ENCODE measurements at regions not wholly inside any gene's neighbourhood (a gene's known extent, or its start where the extent isn't known, plus 50 kb on each side); places are given as distances from the start of the nearest gene placed in this dataset.

DNA sequence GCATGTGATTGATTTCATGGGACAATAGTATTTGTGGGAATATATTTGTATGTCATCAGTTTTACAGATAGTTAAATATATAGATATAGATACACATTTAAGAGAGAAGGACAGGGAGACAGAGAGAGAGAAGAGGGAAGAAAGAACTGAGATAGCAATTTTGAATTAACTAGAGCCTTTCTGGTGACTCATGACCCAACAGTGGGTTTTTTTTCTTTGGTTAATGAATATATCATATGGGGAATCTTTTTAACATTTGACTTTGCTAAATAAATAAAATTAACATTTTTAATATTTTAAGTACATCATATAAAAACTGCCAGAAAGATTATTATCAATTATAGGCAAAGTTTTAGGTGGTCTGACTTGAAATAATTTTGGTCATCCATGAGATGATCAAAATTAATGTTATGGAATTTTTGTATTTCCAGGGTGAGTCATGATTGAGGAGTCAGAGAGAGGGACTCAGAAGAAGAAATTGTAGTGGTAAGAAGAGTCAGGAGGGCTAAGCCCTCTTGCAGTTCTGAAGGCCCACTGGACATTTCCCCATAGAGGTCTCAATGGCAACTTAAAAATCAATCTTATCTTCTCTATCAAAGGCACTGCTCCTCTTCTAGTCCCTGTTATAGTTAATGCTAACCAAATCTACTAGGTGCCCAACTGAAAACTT is 508.1 kb upstream of the MAP3K7 start:
- no peak for DNase-seq
- H3K36me3 ChIP-seq, result no peaks in the 10 kb centered on the region
- H3K4me3 ChIP-seq (replicated peaks in 1 of 3), result no peak overlapping the region
- H3K4me1 ChIP-seq, result no peaks in the 10 kb centered on the region
- no peaks in the 10 kb centered on the region for H3K27me3 ChIP-seq
- H3K27ac ChIP-seq, result no peak overlapping the region
- no peaks in the 10 kb centered on the region for H3K9me3 ChIP-seq
- intact Hi-C loops (cut with DNase I), result no loop called here
- no peak for TF ChIP-seq POLR2A (IDR thresholded peaks at IDR 0.05)
- TF ChIP-seq, protein P1, sequence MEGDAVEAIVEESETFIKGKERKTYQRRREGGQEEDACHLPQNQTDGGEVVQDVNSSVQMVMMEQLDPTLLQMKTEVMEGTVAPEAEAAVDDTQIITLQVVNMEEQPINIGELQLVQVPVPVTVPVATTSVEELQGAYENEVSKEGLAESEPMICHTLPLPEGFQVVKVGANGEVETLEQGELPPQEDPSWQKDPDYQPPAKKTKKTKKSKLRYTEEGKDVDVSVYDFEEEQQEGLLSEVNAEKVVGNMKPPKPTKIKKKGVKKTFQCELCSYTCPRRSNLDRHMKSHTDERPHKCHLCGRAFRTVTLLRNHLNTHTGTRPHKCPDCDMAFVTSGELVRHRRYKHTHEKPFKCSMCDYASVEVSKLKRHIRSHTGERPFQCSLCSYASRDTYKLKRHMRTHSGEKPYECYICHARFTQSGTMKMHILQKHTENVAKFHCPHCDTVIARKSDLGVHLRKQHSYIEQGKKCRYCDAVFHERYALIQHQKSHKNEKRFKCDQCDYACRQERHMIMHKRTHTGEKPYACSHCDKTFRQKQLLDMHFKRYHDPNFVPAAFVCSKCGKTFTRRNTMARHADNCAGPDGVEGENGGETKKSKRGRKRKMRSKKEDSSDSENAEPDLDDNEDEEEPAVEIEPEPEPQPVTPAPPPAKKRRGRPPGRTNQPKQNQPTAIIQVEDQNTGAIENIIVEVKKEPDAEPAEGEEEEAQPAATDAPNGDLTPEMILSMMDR (IDR thresholded peaks at IDR 0.05), result no peak

DNA sequence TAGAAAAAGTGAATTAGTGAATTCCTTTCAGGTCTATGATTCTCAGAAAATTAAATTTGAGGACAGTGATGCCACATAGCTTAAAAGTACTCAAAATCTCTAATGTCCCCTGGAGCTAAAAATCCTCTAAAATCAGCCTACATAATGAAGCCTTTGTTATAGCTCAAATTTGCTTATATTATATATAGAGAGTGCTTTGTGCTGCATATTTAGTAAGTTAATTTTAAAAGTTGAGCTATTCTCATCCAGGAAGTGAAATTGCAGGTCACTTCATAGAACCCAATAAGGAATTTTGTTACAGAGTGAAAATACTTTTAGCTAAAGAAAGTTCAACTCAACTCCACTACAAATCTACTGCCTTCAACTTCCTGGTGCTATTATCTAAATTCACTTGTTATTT is 507.5 kb upstream of the MAP3K7 start:
- intact Hi-C loops (cut with DNase I), result no loop called here
- TF ChIP-seq, protein P1 (IDR thresholded peaks at IDR 0.05), result no peak
- TF ChIP-seq POLR2A (IDR thresholded peaks at IDR 0.05), result no peak
- no peaks in the 10 kb centered on the region for H3K4me1 ChIP-seq
- H3K36me3 ChIP-seq, result no peaks in the 10 kb centered on the region
- no peak overlapping the region for H3K4me3 ChIP-seq (replicated peaks in 1 of 3)
- no peaks in the 10 kb centered on the region for H3K9me3 ChIP-seq
- DNase-seq, result no peak
- H3K27me3 ChIP-seq, result no peaks in the 10 kb centered on the region
- H3K27ac ChIP-seq, result no peak overlapping the region

DNA sequence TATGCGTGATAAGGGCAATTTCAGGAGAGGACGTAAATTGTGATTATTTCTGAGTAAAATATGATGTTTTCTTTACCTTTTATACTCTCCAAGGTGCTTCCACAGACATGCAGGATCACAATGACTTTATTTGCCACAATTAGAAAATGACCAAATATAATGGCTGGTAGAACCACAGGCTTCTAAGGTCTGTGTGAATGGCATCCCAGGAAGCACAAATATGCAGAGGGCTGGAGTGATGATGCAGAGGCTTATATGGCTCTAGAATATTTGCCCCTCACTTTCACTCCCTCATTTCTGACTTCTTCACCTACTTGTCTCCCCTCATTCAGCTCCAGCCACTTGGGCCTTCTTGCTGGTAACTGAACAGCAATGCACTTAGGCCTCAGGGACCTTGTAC is 502.1 kb upstream of the MAP3K7 start:
- TF ChIP-seq, protein P1 (IDR thresholded peaks at IDR 0.05), result no peak
- no peak for TF ChIP-seq POLR2A (IDR thresholded peaks at IDR 0.05)
- Histone ChIP-seq H3K9me3 (no peaks in the 10 kb centered on the region), H3K4me1 (no peaks in the 10 kb centered on the region), H3K27me3 (no peaks in the 10 kb centered on the region), H3K27ac (no peak overlapping the region), H3K36me3 (no peaks in the 10 kb centered on the region), H3K4me3 (replicated peaks in 1 of 3) (no peak overlapping the region)
- no peak for DNase-seq
- WGBS, 2 donors, result 90 to 94% methylated on average over 2 of the region's 2 CpGs
- intact Hi-C loops (cut with DNase I), result no loop called here

DNA sequence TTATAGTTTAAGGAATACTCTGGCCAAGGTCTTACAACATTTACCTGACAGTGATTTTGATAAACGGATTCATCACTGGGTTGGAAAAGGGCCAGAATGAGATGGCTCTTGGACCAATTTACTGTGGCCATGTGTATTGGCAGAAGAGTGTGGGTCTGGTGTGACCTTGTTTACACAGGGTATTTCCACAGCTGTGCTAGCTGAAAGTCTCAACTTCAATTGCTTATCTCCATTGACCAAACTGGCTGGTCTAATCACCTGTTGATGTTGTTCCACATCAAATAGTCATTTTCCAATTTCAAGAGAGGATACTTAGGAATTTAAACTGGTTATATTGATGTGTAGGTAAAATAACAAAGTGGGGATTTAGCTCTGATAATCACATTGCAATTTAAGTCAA is 501.6 kb upstream of the MAP3K7 start:
- 54 to 72% methylated on average over 1 of the region's 1 CpG for WGBS, 2 donors
- Histone ChIP-seq H3K36me3 (no peaks in the 10 kb centered on the region), H3K27ac (no peak overlapping the region), H3K27me3 (no peaks in the 10 kb centered on the region), H3K9me3 (no peaks in the 10 kb centered on the region), H3K4me3 (replicated peaks in 1 of 3) (no peak overlapping the region), H3K4me1 (no peaks in the 10 kb centered on the region)
- TF ChIP-seq, protein P1 (IDR thresholded peaks at IDR 0.05), result no peak
- TF ChIP-seq POLR2A (IDR thresholded peaks at IDR 0.05), result no peak
- no peak for DNase-seq
- intact Hi-C loops (cut with DNase I), result no loop called here

DNA sequence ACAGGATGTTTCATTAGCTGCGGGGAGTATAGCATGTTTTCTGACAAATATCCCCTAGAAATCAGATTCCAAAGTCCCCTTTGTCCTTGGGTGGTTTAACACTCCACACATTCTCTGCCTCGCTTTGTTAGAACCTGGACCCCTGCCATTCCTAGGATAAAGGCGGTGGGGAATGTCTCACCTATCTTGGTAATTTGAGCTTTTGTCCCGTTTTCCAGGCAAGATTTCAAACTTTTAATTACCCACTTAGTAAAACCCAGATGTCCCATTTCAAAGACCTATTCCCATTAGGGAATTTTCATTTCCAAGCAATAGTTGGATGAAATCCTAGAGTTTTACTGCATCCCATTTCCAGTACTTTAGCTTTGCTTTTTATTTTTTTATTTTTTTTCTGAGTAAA is 501.0 kb upstream of the MAP3K7 start:
- intact Hi-C loops (cut with DNase I), result no loop called here
- WGBS, 2 donors, result 39 to 51% methylated on average over 4 of the region's 4 CpGs
- Histone ChIP-seq H3K4me3 (replicated peaks in 1 of 3) (no peak overlapping the region), H3K27me3 (no peaks in the 10 kb centered on the region), H3K4me1 (no peaks in the 10 kb centered on the region), H3K9me3 (no peaks in the 10 kb centered on the region), H3K27ac (no peak overlapping the region), H3K36me3 (no peaks in the 10 kb centered on the region)
- no peak for TF ChIP-seq POLR2A (IDR thresholded peaks at IDR 0.05)
- TF ChIP-seq, protein P1 (IDR thresholded peaks at IDR 0.05), result no peak
- DNase-seq, result no peak

All from thyroid gland (tissue), 4 donors.